Lung (tissue), 11 donors: ENCODE measurements at regions not wholly inside any gene's neighbourhood (a gene's known extent, or its start where the extent isn't known, plus 50 kb on each side); places are given as distances from the start of the nearest gene placed in this dataset.

ENCODE experiments used
- ATAC-seq: fragments of 200-7000 bp; cut with Tn5 transposase; one replicate; pipeline ENCODE4 v1.9.1; 2020; ENCODE audit warnings: moderate number of reproducible peaks; ENCODE audit not compliant: insufficient read depth, low FRiP score
- DNase-seq, 3 donors: peaks; one replicate each; pipeline ENCODE4 v3.0.0-alpha.2; 2013 to 2017
- H3K27ac ChIP-seq, 2 donors: one replicate each; pipeline ENCODE4 v1.5.1; 2013; ENCODE audit warnings: mild to moderate bottlenecking in 2 of 2, moderate library complexity in 2 of 2, control low read depth in 1 of 2, inconsistent platforms in 1 of 2, low read depth in 1 of 2, low read length in 1 of 2
- H3K27me3 ChIP-seq, 3 donors: one replicate each; pipeline ENCODE4 v1.5.1; 2013; ENCODE audit warnings: low read length in 2 of 3; ENCODE audit not compliant: control insufficient read depth in 3 of 3, insufficient read depth in 3 of 3
- H3K36me3 ChIP-seq, 4 donors: one replicate each; pipeline ENCODE4 v1.5.1; 2013; ENCODE audit warnings: low read length in 4 of 4, mild to moderate bottlenecking in 1 of 4, moderate library complexity in 1 of 4; ENCODE audit not compliant: control insufficient read depth in 4 of 4, insufficient read depth in 4 of 4
- H3K4me1 ChIP-seq, 5 donors: one replicate each; pipeline ENCODE4 v1.5.1; 2013; ENCODE audit warnings: low read length in 5 of 5, mild to moderate bottlenecking in 2 of 5, moderate library complexity in 1 of 5; ENCODE audit not compliant: control insufficient read depth in 5 of 5, insufficient read depth in 5 of 5
- H3K4me3 ChIP-seq: one replicate; pipeline ENCODE4 v1.5.1; 2013; ENCODE audit warnings: mild to moderate bottlenecking, control low read depth, moderate library complexity
- H3K9ac ChIP-seq, 2 donors: one replicate each; pipeline ENCODE4 v1.5.1; 2013; ENCODE audit warnings: low read length in 2 of 2, control low read depth in 1 of 2; ENCODE audit not compliant: insufficient read depth in 1 of 2
- H3K9me3 ChIP-seq, 4 donors: one replicate each; pipeline ENCODE4 v1.5.1; 2013; ENCODE audit warnings: low read length in 3 of 4, mild to moderate bottlenecking in 1 of 4, moderate library complexity in 1 of 4; ENCODE audit not compliant: control insufficient read depth in 4 of 4, insufficient read depth in 3 of 4
- CTCF ChIP-seq: IDR thresholded peaks from 2 replicates; pipeline ENCODE4 v1.5.1; 2012; ENCODE audit warnings: mild to moderate bottlenecking; ENCODE audit errors: control extremely low read depth, extremely low read depth
- WGBS, 2 donors: extraction: QIAGEN DNeasy Blood & Tissue Kit; methylation state at CpG; one replicate each; pipeline ENCODE4 v1.1.7; 2013; 5-methylcytosine and 5-hydroxymethylcytosine counted together
- donor health status: control.
- donor health status: control.
- donor health status: Bipolar disorder and iron deficiency.
- donor health status: healthy.
- donor health status: DM: yes; HTN: yes; CAD: no.

GRCh38 chr2:75949385-75950030, 238.8 kb upstream of the GCFC2 start:
- no peak for TF ChIP-seq CTCF
- Histone ChIP-seq H3K4me3 (no peak overlapping the region), H3K4me1 (peaks cover 0 to 9% (median 0%) of the 10 kb centered on the region in 5 donors), H3K9me3 (peaks cover 0 to 3% (median 0%) of the 10 kb centered on the region in 4 donors), H3K36me3 (no peaks in the 10 kb centered on the region), H3K9ac (no peak overlapping the region), H3K27ac (no peak overlapping the region), H3K27me3 (no peaks in the 10 kb centered on the region)
- DNase-seq (peak in 2 of 3 donors; percentile 58 to 70), ATAC-seq (no peak)
- 50 to 70% methylated on average over 4 of the region's 4 CpGs for WGBS, 2 donors

DNA sequence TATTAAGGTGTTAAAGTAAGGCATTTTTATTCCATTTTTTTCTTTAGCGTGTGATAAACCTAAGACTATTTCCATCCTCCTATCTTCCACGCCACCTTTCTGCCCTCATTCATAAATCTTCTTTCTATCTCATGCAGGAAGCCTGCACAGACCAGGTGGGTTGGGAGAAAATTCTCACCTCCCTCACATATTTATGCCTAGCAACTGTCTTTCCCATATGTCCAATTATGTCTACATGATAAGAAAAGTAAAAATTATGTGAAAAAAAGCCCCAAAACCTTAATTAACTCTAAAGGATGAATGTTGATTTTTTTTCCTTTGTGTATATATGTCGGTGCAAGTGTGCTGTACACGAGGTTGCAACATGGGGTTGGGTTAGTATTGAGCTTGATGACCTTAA, 225.6 kb upstream of the GCFC2 start:
- no peaks in the 10 kb centered on the region for H3K4me1 ChIP-seq
- 91 to 92% methylated on average over 4 of the region's 4 CpGs for WGBS, 2 donors
- ATAC-seq, result no peak

GRCh38 chr2:75932996-75933395, 222.3 kb upstream of the GCFC2 start:
- peak in 1 of 3 donors; percentile 8 for DNase-seq
- Histone ChIP-seq H3K36me3 (no peaks in the 10 kb centered on the region), H3K9me3 (peaks cover 0 to 4% (median 0%) of the 10 kb centered on the region in 4 donors), H3K27ac (no peak overlapping the region), H3K9ac (no peak overlapping the region), H3K4me1 (no peaks in the 10 kb centered on the region), H3K27me3 (no peaks in the 10 kb centered on the region), H3K4me3 (no peak overlapping the region)
- WGBS, 2 donors, result 55 to 61% methylated on average over 2 of the region's 2 CpGs
- no peak for TF ChIP-seq CTCF
- ATAC-seq, result no peak

More for the DNA sequence above, 225.6 kb upstream of the GCFC2 start:
- H3K27ac ChIP-seq, result no peak overlapping the region
- no peak overlapping the region for H3K9ac ChIP-seq
- H3K27me3 ChIP-seq, result no peaks in the 10 kb centered on the region
- no peak overlapping the region for H3K4me3 ChIP-seq
- no peak for DNase-seq
- H3K9me3 ChIP-seq, result peaks cover 0 to 4% (median 0%) of the 10 kb centered on the region in 4 donors
- no peak for TF ChIP-seq CTCF
- H3K36me3 ChIP-seq, result no peaks in the 10 kb centered on the region

DNA sequence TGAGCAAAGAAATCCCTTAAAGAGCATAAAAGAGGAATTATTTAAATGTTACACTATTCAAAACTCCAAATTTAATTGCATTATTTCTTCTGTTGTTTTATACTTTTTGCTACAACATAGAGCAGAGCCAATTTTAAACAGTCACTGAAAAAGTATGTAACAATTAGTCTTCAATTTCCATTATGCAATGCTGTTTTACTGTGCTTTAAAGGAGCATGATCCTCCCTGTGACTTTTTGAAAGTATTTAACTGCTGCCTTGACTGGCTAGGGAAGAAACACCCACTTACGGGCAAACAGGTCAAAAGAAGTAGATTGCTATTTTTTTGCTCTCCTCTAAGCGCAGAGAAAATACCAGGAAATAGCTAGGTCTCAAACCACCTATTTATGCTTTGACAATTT, 217.4 kb upstream of the GCFC2 start:
- no peak for TF ChIP-seq CTCF
- H3K36me3 ChIP-seq, result no peaks in the 10 kb centered on the region
- WGBS, 2 donors, result 81 to 85% methylated on average over 2 of the region's 2 CpGs
- H3K4me1 ChIP-seq, result no peaks in the 10 kb centered on the region
- no peaks in the 10 kb centered on the region for H3K9me3 ChIP-seq
- H3K27me3 ChIP-seq, result no peaks in the 10 kb centered on the region
- ATAC-seq (no peak), DNase-seq (peak in 1 of 3 donors; percentile 17)
- H3K27ac ChIP-seq, result no peak overlapping the region
- H3K9ac ChIP-seq, result no peak overlapping the region
- H3K4me3 ChIP-seq, result no peak overlapping the region
